Coronary artery (tissue), 2 donors: ENCODE measurements at regions not wholly inside any gene's neighbourhood (a gene's known extent, or its start where the extent isn't known, plus 50 kb on each side); places are given as distances from the start of the nearest gene placed in this dataset.
A peak's percentile ranks its signal among the peaks of the same experiment; 100 is the strongest.

Source experiments
- DNase-seq: peaks from one replicate; pipeline ENCODE4 v3.0.0-alpha.2; 2017; ENCODE audit warnings: low spot score
- H3K27ac ChIP-seq, 2 donors: fragments of 200-600 bp; sonication (generic); one replicate each; pipeline ENCODE4 v1.5.1; 2016 to 2019
- H3K4me3 ChIP-seq: fragments of 200-600 bp; sonication (generic); 2 replicates; pipeline ENCODE4 v1.5.1; 2016; ENCODE audit warnings: mild to moderate bottlenecking, moderate library complexity
- TF ChIP-seq, protein P1 (sequence below): fragments of 200-600 bp; sonication (generic); IDR thresholded peaks from one replicate; pipeline ENCODE4 v1.5.1; 2019; ENCODE audit warnings: antibody characterized with exemption

DNA sequence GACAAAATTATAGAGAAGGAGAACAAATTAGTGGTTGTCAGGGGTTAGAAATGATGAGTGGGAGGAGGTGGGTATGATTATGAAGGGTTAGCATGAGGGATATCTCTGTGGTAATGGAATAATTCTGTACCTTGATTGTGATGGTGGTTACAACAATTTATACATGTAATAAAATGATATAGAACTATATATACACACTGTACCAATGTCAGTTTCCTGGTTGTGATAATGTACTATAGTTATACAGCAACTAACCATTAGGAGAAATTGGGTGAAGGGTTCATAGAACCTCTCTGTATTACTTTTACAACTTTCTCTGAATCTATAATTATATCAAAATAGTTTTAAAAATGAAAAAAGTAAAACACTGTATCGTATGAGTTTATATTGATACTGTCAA is 148.1 kb downstream of the ZNF621 start:
- no peak overlapping the region for H3K4me3 ChIP-seq
- TF ChIP-seq, protein P1, sequence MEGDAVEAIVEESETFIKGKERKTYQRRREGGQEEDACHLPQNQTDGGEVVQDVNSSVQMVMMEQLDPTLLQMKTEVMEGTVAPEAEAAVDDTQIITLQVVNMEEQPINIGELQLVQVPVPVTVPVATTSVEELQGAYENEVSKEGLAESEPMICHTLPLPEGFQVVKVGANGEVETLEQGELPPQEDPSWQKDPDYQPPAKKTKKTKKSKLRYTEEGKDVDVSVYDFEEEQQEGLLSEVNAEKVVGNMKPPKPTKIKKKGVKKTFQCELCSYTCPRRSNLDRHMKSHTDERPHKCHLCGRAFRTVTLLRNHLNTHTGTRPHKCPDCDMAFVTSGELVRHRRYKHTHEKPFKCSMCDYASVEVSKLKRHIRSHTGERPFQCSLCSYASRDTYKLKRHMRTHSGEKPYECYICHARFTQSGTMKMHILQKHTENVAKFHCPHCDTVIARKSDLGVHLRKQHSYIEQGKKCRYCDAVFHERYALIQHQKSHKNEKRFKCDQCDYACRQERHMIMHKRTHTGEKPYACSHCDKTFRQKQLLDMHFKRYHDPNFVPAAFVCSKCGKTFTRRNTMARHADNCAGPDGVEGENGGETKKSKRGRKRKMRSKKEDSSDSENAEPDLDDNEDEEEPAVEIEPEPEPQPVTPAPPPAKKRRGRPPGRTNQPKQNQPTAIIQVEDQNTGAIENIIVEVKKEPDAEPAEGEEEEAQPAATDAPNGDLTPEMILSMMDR: no peak
- DNase-seq: no peak
- no peak overlapping the region for H3K27ac ChIP-seq

DNA sequence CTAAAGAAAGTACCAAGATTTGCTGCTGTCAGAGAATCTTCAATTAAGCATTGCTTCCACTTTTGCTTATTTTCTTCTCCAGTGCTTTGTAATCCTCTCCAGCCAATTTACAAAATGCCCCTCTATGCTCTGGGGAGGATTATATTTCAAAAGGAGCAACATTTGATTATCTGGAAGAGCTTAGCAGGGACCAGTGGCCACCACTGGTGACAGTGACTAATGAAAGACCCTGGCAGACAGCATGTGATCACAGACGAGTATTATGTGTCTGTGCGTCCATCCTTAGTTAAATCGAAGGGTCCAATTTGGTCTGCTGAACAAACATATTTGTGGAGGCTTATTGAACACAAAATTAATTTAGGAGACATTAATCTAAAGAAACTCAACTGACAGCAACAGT is 152.6 kb downstream of the ZNF621 start:
- TF ChIP-seq, protein P1: no peak
- DNase-seq: no peak
- Histone ChIP-seq H3K4me3 (no peak overlapping the region), H3K27ac (no peak overlapping the region)

DNA sequence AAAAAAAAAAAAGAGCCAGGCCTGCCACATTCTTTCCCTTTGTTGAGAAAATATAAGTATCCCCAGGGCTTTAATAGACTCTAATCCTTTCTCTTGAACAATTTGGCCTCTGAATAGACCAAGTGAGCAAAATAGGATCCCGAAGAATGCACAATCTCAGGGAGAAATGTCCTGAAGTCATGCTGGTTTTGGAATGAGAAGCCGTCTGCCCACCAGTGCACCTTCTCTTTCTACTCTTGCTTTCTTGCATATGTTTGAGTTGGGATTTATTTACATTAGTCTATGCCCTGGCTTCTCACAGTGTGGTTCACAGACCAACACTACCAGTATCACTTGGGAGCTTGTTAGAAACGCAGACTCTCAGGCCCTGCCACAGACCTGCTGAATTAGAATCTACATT is 153.0 kb downstream of the ZNF621 start:
- TF ChIP-seq, protein P1: no peak
- DNase-seq: no peak
- H3K27ac ChIP-seq: no peak overlapping the region
- no peak overlapping the region for H3K4me3 ChIP-seq

DNA sequence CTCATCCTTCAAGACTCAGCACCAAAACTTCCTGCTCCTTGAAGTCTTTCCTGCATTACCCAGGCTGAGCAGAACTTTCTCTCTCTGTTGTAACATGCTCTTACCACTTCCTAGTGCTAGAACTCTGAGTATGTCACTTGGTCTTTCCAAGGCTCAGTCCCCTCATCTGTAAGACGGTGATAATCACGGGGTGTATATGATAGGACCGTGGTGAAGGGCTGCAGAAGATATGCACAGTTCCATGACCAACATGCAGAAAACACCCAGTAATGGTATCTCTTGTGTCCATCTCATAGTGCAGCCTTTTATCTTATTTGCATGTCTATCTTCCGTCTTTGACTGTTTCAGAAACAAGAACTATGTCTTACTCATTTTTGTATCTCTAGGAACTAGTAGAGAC is 154.5 kb downstream of the ZNF621 start:
- no peak overlapping the region for H3K4me3 ChIP-seq
- no peak for DNase-seq
- TF ChIP-seq, protein P1: no peak
- H3K27ac ChIP-seq: no peak overlapping the region

DNA sequence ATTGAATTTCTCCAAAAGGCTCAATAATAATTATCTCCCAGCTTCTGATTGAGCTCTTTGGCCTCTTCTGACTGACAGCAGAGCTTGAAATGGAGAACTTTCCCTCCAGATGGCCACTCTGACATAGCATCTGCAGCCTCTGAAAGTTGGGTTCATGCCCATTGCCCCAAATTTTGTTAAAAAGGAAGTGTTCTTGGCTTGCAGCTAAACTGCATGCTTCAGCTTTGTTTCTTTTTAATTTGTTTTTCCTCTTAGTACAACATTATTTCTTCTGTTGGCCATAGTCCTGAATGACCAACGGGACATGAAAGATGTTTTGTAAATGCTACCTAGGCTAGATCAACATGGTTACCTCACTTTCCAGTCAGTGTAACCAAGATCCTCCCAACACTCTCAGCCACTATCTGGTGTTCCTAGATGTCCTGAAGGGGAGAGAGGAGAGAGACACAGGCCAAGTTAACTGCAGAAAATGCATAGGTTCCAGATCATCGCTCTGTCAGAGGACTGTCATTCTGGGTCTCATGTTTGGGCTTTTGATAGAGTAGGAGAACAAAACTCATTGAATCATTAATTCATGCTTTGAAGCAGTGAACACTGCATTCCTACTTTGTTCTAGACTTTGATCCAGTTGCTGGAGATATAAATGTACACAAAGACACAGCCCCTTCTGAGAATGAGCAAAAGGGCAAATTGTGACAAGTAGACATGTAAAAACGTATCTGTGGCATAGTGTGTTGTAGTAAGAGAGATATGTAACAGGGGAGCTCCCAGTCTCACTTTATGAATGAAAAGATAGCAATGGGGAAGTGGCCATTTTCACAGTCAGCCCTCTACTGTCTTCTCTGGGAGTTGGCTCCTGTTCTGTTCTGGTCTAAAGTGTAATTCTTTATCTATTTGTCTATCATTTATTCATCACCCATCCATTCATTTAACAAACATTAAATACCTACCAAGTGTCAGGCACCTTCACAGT is 156.2 kb downstream of the ZNF621 start:
- no peak for DNase-seq
- TF ChIP-seq, protein P1: no peak
- Histone ChIP-seq H3K4me3 (no peak overlapping the region), H3K27ac (no peak overlapping the region)

DNA sequence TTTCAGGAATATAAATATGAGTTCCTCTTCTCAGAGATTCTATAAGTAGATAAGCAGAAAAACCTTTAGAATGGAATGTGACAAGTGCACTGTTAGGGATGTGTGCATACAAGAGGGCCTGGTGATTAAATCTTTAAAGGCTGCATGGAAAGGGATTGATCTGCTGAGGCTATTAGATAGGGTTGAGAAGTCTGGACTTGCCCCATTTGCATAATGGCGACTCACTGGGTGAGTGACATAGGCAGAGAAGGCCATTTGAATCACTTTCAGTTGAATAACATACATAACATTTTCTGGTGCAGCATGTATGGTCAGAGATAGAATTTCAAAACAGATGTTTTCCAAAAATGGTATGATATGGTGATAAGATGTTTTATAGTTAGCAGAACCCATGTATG is 156.9 kb downstream of the ZNF621 start:
- TF ChIP-seq, protein P1: no peak
- no peak for DNase-seq
- no peak overlapping the region for H3K27ac ChIP-seq
- no peak overlapping the region for H3K4me3 ChIP-seq

DNA sequence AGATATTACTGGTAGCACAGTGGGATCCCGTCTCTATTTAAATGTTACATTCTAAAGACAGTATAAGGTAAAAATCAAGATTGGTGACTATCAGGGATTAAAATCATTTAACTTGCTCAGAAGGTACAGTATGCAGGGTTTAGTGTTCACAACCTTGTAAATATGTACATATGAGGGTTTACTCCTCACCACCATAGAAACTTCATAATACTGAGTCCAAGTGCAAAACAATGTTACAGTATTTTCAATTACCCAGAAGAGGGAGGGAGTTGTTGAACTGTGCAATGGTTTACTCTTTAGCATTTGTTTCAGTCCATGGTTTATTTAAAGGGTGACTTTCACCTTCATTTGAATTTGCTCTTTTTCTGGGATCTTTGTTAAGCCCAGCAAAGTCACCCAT is 165.1 kb downstream of the ZNF621 start:
- Histone ChIP-seq H3K27ac (peak overlapping the region in 1 of 2 donors; percentile 86), H3K4me3 (no peak overlapping the region)
- DNase-seq: no peak
- TF ChIP-seq, protein P1: no peak
